RKO (cell line): ENCODE measurements at regions not wholly inside any gene's neighbourhood (a gene's known extent, or its start where the extent isn't known, plus 50 kb on each side); places are given as distances from the start of the nearest gene placed in this dataset.

Experiments used
- DNase-seq: peaks from one replicate; pipeline ENCODE4 v3.0.0-alpha.2; 2016; ENCODE audit warnings: low spot score

GRCh38 chr15:94607176-94607654, 375.9 kb downstream of the MCTP2 start:
- no peak for DNase-seq

GRCh38 chr15:94610069-94610468, 378.7 kb downstream of the MCTP2 start:
- DNase-seq, result no peak

- no peak for DNase-seq
Measured at GRCh38 chr15:94610485-94610884, 379.1 kb downstream of the MCTP2 start.

- DNase-seq, result no peak
Measured at GRCh38 chr15:94611656-94612055, 380.3 kb downstream of the MCTP2 start.

- DNase-seq, result no peak
Measured at GRCh38 chr15:94615688-94616087, 384.3 kb downstream of the MCTP2 start.

- DNase-seq, result no peak
Measured at GRCh38 chr15:94620632-94621031, 389.3 kb downstream of the MCTP2 start.

GRCh38 chr15:94621736-94622135, 390.4 kb downstream of the MCTP2 start:
- DNase-seq, result no peak

GRCh38 chr15:94626949-94627348, 395.6 kb downstream of the MCTP2 start:
- no peak for DNase-seq

- DNase-seq, result no peak
Measured at GRCh38 chr15:94631608-94632007, 400.2 kb downstream of the MCTP2 start.

- DNase-seq, result no peak
Measured at GRCh38 chr15:94638183-94638582, 406.8 kb downstream of the MCTP2 start.

- no peak for DNase-seq
Measured at GRCh38 chr15:94639701-94640100, 408.3 kb downstream of the MCTP2 start.

- DNase-seq, result no peak
Measured at GRCh38 chr15:94644433-94644832, 413.1 kb downstream of the MCTP2 start.

- DNase-seq, result no peak
Measured at GRCh38 chr15:94653071-94653470, 421.7 kb downstream of the MCTP2 start.

GRCh38 chr15:94655249-94655880, 424.0 kb downstream of the MCTP2 start:
- no peak for DNase-seq

GRCh38 chr15:94665676-94666441, 434.5 kb downstream of the MCTP2 start:
- DNase-seq, result no peak

GRCh38 chr15:94666553-94666952, 435.2 kb downstream of the MCTP2 start:
- DNase-seq, result no peak

GRCh38 chr15:94667109-94667508, 435.7 kb downstream of the MCTP2 start:
- no peak for DNase-seq

GRCh38 chr15:94670438-94671034, 439.2 kb downstream of the MCTP2 start:
- peak; percentile 58 for DNase-seq

GRCh38 chr15:94671858-94672532, 440.6 kb downstream of the MCTP2 start:
- DNase-seq, result no peak

GRCh38 chr15:94673801-94674200, 442.4 kb downstream of the MCTP2 start:
- DNase-seq, result no peak

- DNase-seq, result no peak
Measured at GRCh38 chr15:94674296-94674695, 442.9 kb downstream of the MCTP2 start.

- no peak for DNase-seq
Measured at GRCh38 chr15:94677202-94677790, 445.9 kb downstream of the MCTP2 start.
